ENCODE measurements at regions not wholly inside any gene's neighbourhood (a gene's known extent, or its start where the extent isn't known, plus 50 kb on each side); places are given as distances from the start of the nearest gene placed in this dataset.

DNA sequence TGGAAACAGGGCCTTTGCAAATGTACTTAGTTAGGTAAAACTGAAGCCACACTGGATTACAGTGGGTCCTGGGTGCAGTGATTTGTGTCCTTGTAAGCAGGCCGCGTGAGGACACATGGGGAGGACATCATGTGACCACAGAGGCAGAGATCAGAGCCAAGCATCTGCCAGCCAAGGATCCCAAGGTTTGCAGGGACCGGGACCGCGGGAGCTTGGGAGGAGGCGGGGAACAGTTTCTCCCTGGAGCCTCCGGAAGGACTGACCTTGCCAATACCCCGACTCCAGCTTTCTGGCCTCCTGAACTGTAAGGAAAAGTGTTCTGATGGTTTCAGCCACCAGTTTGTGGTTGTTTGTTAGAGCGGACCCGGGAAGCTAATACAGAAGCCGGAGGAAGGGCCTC lies 500.9 kb downstream of the PREX1 start:
- TF ChIP-seq GABPA (IDR thresholded peaks at IDR 0.05; ENCODE audit: low read depth) (no peak), POLR2AphosphoS5 (IDR thresholded peaks at IDR 0.05; ENCODE audit: low read depth) (no peak), SPI1 (IDR thresholded peaks at IDR 0.05; ENCODE audit: borderline replicate concordance, low read depth) (no peak)
- TF ChIP-seq, protein P1, sequence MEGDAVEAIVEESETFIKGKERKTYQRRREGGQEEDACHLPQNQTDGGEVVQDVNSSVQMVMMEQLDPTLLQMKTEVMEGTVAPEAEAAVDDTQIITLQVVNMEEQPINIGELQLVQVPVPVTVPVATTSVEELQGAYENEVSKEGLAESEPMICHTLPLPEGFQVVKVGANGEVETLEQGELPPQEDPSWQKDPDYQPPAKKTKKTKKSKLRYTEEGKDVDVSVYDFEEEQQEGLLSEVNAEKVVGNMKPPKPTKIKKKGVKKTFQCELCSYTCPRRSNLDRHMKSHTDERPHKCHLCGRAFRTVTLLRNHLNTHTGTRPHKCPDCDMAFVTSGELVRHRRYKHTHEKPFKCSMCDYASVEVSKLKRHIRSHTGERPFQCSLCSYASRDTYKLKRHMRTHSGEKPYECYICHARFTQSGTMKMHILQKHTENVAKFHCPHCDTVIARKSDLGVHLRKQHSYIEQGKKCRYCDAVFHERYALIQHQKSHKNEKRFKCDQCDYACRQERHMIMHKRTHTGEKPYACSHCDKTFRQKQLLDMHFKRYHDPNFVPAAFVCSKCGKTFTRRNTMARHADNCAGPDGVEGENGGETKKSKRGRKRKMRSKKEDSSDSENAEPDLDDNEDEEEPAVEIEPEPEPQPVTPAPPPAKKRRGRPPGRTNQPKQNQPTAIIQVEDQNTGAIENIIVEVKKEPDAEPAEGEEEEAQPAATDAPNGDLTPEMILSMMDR (IDR thresholded peaks at IDR 0.05; ENCODE audit: insufficient read depth, low read length): no peak
- TF ChIP-seq, protein P2, sequence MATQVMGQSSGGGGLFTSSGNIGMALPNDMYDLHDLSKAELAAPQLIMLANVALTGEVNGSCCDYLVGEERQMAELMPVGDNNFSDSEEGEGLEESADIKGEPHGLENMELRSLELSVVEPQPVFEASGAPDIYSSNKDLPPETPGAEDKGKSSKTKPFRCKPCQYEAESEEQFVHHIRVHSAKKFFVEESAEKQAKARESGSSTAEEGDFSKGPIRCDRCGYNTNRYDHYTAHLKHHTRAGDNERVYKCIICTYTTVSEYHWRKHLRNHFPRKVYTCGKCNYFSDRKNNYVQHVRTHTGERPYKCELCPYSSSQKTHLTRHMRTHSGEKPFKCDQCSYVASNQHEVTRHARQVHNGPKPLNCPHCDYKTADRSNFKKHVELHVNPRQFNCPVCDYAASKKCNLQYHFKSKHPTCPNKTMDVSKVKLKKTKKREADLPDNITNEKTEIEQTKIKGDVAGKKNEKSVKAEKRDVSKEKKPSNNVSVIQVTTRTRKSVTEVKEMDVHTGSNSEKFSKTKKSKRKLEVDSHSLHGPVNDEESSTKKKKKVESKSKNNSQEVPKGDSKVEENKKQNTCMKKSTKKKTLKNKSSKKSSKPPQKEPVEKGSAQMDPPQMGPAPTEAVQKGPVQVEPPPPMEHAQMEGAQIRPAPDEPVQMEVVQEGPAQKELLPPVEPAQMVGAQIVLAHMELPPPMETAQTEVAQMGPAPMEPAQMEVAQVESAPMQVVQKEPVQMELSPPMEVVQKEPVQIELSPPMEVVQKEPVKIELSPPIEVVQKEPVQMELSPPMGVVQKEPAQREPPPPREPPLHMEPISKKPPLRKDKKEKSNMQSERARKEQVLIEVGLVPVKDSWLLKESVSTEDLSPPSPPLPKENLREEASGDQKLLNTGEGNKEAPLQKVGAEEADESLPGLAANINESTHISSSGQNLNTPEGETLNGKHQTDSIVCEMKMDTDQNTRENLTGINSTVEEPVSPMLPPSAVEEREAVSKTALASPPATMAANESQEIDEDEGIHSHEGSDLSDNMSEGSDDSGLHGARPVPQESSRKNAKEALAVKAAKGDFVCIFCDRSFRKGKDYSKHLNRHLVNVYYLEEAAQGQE (IDR thresholded peaks at IDR 0.05; ENCODE audit: insufficient replicate concordance, low read depth): no peak
